GM18511 (cell line): ENCODE measurements at regions not wholly inside any gene's neighbourhood (a gene's known extent, or its start where the extent isn't known, plus 50 kb on each side); places are given as distances from the start of the nearest gene placed in this dataset.

Experiments used
- ATAC-seq: cut with Tn5 transposase; IDR thresholded peaks from one replicate; pipeline ENCODE4 v1.9.1; 2021; ENCODE audit warnings: mild to moderate bottlenecking, moderate library complexity; ENCODE audit not compliant: unreplicated experiment

DNA sequence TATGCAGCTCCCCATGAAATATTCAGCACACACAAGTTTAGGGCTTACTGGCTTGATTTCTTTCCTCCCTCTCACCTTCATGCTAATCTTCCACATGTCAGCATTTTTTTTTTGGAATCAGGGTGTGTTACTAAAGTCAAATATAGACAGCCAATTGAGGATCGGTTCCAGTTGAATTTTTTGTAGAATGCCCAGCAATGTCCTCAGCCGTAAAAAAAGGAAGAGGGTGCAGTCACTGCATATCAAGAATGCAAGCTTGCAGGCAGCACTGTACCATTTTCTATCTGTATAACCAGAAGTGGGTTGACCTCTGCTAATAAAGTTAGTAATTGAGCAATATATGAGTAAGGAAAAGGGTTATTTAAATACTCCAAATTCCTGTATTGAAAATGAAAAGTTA lies 51.4 kb upstream of the CHMP2B start:
- ATAC-seq = no peak

DNA sequence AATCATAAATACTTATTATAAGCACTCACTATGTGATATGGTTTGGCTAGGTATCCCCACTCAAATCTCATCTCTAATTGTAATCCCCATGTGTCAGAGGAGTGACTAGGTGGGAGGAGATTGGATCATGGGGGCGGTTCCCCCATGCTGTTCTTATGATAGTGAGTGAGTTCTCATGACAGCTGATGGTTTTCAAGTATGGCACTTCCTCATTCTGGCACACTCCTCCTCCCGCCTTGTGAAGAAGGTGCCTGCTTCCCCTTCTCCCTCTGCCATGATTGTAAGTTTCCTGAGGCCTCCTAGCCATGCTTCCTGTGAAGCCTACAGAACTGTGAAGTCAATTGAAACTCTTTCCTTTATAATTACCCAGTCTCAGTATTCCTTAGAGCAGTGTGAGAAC lies 53.3 kb upstream of the CHMP2B start:
- ATAC-seq = no peak

DNA sequence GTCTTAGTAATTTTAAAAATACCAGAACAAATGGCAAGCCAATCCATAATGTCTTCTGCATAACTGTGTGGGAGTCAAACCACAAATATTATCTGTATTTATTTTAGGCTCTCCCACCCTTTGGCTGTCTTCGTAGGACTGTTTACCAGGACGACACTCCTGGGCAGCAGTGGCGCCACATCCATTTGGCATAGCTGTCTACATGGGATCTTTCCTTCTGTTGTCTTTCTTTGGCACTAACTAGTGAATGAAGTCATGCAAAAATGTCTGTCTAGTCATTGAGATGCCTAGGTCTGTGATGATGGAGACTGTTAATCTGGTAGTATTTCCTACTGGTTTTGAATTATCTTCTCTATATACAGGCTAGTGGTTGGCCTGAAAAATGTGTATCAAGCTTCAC lies 54.0 kb upstream of the CHMP2B start:
- no peak for ATAC-seq

DNA sequence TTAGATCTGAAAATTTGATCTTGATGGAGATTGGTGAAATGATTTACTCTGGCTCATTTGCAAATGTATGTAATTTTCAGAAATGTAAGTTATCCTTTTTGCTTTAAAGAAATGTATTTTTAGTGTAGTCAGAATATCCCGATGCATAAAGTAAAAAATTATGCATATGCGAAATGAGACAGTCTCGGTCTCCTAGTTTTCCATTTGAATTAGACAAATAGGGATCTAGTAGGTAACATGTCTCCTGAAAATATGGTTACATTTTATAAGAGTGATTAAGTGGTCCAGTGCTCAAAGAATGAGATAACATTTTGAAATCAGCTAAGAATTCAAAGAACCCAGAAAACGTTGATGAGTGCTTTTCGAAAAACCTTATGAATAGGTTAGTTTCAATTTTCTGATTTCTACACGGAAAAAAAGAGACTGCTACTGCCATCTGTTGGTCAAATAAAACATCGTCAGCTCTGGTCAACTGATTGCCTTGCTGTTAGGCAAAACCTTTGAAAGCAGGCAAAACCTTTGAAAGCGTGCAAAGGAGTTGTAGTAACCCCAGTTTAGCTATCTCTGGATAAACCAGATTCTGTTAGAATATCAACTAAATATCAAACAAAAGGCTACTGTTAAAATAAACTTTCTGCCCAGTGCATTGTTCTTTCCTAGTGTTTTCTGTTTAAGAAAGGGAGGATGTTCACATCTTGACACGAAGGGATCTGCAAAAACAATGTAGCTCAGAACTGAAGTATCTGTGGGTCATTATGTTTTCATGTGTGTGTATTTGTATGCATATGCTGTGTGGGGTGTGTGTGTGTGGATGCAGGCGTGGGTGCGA lies 59.3 kb upstream of the CHMP2B start:
- peak; percentile 94 for ATAC-seq

DNA sequence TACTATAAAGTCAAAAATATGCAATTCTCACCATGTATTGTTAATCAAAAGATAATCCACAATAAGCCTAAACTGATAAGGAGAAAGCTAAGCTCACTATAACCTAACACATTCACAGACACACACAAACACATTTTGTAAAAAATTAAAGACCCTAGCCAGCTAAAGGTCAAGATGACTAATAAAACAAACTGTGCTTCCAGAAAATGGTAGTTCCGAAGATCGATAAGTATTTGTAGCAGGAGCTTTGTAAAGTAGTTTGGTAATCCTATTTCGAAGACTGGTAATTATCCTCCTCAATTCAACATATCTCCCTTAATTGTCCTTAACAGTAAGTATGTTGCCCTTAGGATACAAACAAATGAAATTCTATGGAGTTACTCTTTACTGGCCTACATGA lies 62.9 kb upstream of the CHMP2B start:
- ATAC-seq = no peak

DNA sequence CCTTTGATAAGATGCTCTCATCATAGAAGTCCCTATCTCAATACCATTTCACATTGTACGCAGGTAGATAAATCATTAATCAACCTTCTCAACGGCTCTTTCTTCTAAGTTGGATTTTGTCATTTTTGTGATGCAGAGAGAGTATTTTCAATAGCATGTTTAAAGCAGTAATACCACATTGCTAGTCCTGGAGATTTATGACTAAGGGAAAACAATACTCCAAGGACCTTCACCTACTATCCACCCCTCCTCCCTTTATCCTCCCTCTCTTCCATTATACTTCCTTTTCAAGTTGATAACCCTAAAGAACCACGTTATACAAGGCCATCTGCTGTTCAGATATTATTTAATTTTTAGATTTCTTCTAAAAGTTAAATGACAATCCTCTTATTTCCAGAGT lies 65.3 kb upstream of the CHMP2B start:
- ATAC-seq = no peak

DNA sequence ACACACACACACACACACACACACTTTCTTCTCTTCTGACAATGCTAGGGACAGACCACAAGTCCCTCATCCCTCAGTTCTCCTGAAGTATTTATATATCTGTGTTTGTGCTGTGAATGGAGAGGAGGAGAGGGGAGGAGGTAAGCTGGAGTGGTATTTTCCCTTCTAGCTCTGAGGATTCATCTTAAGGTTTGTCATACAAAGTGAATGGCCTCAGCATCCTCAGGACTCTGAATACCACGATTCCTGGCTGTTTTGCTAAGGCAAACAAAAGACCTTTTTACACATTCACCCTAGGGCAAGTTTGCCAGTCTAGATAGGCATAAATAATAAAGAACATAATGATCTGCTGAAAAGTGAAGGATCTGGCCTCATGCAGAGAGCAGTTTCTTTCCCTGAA lies 65.7 kb upstream of the CHMP2B start:
- ATAC-seq = no peak

DNA sequence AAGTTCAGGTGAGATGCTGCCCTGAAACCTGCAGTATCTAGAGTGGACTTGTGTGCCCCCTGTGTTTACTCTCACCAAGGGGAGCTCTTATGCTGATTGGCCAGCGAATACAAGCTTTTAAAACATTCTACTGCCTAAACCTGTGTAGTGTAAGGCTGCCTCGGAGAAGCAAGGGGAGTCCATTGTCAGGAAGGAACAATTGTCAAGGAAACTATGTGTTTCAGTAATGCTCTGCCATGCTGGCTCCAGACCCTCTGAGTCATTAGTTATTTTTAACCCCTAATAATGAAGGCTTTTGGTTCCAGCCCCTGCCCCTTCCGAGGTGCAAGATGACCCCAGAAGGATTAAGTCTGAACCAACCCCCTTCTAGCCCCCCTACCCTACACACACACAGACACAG lies 66.1 kb upstream of the CHMP2B start:
- ATAC-seq = no peak

DNA sequence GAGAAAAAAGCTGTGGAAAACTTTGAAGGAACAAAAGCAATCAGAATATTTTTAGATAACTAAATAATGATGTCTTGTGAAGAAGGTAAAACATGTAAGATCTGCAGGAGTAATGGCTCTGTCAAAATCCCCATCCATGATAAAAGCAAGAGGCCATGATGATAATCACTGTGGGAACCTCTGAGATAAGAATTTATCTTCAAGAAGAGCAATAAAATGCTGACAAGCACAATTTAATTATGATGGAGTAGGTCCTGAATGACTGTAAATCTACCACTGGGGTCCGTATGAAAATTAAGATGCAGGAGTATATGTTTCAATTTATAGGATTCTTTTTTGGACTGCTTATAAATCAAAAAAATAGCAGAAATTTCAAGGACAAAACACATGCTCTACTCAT lies 68.3 kb upstream of the CHMP2B start:
- no peak for ATAC-seq

DNA sequence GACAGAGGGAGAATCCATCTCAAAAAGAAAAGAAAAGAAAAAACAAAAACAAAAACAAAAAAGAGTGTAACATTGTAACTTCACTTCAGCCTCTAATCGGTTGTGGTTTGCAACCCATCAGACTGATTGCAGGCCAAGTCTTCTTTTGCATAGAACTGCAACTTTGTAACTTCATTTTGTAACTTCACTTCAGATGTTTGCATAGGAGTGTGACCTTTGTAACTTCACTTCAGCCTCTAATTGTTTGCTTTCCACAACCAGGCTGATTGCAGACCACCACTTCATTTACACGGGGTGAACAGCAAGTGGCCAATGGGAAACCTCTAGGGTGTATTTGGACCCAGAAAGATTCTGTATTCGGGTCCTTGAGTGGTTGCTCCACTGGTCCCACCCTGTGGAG lies 79.1 kb upstream of the CHMP2B start:
- no peak for ATAC-seq

DNA sequence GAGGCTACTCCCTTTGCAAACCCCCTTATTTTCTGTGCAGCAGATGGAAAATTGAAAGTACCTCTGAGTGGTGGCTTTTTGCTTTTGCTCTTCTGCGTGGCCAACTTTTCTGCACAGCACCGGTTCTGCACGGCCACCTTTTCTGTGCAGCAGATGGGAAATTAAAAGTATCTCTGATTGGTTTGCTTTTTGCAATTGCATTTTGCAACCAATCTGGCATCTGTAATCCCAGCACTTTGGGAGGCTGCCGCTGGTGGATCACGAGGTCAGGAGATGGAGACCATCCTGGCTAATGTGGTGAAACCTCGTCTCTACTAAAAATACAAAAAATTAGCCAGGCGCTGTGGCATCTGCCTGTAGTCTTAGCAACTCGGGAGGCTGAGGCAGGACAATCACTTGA lies 79.5 kb upstream of the CHMP2B start:
- ATAC-seq = no peak

DNA sequence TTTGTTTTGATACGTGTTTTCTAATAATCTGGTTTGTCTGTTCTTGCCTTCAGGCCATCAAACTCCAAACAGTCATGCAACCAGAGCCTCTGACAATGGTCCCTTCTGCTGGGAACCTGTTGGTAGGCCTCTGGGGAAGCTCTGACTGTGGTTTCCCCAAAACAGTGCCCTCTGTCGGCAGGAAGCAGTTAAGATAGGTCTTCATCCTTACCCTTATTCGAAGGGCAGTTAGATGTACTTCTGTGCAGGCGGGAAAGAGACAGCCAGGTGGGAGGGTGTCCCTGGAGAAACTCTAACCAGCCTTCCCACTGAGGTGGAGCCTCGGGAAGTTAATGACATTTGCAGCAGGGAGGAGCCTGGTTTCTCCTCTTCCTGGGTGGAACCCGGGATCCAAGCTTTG lies 81.6 kb upstream of the CHMP2B start:
- ATAC-seq = peak; percentile 93

DNA sequence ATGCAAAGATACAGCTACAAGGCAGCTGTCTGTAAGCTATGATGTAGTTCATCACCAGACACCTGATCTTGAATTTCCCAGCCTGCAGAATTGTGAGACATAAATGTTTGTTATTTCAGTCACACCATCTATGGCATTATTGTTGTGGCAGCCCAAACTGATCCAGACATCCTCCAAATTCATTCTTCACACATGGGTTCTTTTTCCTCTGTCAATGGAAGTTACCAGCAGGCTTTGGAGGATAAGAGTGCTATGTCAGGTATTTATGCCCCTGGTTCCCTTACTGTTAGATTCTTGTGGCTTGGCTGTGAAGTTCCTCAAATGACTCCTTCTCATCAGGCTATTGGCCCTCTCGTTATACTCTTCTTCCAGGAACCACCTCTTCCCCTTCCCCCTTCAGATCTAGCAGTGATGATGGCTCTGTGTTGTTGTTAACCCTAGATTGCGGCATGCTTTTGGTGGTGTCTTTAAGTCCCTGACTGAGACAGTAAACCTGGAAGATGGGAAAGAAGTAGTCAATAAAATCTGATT lies 91.0 kb upstream of the CHMP2B start:
- ATAC-seq = no peak

DNA sequence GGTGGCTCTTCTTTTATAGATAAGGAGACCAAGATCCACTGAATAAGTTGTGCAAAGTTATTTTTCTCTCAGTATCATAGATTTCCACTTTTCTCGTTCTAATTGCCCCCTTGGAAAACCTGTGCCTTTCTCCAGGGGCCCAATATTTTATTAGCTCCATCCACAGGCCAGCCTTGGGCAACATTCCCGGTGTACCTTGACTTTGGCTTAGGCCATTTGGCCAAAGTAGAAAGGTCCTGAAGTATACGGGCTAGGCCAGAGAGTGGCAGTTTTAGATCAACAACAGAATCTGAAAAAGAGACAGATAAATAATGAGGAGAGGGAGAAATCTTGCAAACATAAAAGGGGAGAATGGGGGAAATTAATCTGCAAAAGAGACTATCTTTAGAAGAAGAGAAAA lies 91.7 kb upstream of the CHMP2B start:
- no peak for ATAC-seq

DNA sequence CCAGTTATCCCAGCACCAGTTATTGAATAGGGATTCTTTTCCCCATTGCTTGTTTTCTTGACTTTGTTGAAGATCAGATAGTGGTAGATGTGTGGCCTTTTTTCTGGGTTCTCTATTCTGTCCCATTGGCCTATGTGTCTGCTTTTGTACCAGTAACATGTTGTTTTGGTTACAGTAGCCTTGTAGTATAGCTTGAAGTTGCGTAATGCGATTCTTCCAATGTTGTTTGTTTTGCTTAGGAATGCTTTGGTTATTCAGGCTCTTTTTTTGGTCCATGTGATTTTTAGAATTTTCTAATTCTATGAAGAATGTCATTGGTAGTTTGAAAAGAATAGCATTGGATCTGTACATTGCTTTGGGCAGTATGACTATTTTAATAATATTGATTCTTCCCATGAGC lies 94.3 kb upstream of the CHMP2B start:
- no peak for ATAC-seq

DNA sequence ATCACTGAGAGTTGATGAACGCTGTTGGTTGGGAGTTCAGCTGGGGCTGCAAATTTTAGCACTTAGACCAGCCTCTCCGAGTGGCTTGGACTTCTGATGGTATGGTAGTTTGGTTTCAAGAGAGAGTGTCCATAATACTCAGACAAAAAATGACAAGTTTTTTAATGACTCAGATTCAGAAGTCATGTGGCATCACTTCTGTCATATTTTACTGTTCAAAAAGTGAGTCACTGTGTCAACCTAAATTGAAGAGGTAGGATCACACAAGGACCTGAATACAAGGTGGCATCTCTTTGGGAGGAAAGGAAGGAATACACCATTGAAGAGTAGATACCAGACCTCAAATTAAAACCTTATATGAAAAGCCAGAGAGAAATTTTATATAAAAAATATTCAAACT lies 99.1 kb upstream of the CHMP2B start:
- no peak for ATAC-seq

DNA sequence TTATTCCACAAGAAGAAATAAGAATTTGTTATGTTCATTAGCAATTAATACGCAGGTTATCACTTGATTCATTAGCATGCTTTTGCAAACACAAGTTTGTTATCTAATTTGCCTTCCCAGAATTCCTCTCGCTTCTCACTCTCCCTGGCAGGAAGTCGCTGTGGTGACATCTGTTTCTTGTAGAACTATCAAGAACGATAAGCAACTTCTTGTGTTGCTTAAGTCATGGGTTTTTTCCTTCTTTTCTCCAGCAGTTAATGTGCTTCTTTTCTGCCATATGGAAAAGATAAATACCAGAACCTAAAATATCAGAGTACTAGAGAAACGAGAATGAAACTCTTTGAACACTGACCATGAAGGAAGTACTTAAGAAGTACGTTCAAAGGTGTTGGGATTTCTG lies 99.8 kb upstream of the CHMP2B start:
- no peak for ATAC-seq

DNA sequence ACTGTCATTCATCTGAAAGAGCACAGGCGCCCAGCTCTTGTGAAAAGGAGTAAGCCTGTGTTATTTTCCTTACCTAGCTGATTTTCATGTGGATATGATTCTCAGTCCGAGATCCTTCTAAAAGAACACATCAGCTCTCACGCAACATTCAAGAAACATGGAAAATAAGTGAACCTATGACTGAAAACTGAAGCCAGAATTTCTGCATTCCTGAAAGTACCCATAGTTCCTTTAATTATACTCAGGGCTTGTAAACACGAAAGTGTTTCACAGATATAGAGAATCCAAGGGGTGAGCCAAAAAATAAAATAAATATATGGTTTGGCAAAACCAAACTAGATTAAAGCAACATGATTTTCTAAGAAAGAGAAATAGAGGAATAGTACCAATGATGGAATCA lies 100.8 kb upstream of the CHMP2B start:
- no peak for ATAC-seq

DNA sequence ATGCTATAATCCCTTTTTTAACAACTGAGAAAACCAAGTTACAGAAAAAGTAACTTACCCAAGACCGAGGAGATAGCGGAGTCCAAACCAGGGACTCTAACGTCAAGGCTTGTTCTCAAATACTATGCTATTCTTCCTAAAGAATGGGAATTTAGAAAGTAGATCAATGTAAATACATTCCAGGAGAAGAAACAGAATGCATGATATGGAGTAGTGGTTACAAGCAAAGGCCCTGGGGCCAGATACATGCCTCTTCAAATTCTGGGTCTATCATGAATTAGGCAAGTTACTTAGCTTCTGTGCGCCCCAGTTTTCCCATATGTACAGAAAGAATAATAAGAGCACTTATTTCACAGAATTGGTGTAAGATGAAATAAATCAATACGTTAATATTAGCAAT lies 102.0 kb upstream of the CHMP2B start:
- ATAC-seq = no peak

DNA sequence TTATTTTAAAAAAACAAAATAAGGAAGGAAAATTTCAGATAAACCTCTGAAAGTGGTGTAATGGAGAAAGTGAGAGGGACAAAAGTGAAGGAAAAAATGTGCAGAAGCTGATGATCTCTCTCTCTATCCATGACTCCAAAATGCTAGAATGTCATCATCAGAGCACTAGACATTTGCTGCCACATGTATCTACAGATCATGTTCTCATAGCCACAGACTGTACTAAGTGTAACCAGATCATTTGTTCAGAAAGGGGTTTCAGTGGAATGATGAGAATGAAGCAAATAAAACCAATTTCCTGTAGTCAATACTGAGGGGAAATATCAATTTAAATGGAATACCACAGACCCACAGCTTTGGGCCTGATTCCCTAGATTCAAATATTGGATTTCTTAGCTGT lies 104.3 kb upstream of the CHMP2B start:
- no peak for ATAC-seq

DNA sequence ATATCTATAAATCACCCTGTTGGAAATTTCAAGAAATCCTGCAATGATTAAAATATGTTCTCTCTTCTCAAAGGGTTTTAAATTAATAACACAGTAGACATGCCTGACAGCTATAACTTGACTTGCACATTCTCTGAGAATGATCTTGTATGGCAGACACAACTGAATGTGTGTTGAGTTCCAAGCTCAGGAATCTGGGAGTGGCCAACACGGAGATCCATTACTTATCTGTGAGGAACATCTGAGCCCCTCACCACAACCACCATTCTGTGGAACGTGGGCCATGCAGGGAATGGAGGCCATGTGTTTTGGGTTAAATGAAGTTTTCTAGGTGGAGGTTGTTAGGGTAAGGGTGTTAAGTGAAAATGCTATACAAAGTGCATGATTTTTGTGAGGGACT lies 105.3 kb upstream of the CHMP2B start:
- ATAC-seq = no peak

DNA sequence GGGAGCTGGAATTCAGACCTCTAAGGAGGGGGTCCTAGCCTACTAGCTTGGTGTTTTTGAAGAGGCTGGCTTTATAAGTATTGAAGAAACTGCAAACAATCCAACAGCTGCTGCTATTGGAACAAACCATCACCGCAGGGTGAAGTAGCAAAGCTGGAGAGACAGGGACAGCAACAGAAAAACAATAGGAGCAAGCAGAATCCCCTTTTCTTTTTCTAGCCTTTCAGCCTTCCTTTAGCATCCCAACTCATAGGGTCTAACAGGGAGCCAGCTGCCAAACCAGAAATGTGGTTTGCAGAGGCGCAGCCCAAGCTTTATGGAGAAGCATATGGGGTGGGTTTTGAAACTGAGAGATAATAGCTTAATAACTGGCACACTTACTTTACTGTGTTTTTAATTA lies 106.2 kb upstream of the CHMP2B start:
- no peak for ATAC-seq

DNA sequence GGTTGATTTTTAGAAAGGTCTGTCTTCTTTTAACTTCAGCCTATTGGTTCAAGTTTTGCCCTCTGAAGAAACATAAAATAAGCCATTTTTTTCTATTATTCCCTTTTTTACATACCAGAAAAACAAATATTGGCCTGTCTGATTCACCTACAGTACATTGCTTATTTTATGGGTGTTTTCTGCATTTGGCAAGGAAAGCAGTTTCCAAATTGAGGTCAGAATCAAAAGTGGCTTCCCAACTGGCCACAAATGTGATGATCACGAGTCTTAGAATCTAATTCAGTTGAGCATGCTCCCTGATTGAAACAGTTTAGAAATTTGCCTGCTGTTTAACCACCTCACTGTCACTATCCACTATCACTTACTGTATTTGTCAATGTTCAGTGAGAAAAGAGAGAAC lies 106.9 kb upstream of the CHMP2B start:
- no peak for ATAC-seq
